Keratinocyte (primary cell): ENCODE measurements at regions not wholly inside any gene's neighbourhood (a gene's known extent, or its start where the extent isn't known, plus 50 kb on each side); places are given as distances from the start of the nearest gene placed in this dataset.

Experiments used
- EZH2 ChIP-seq: IDR thresholded peaks from one replicate; pipeline ENCODE4 v1.6.1; 2012; ENCODE audit warnings: inconsistent platforms, mild to moderate bottlenecking, low read length, moderate library complexity
- TF ChIP-seq, protein P1 (sequence below), 3 experiments: IDR thresholded peaks in 1 of 3; conservative IDR thresholded peaks in 1 of 3; optimal IDR thresholded peaks in 1 of 3; 2 replicates in 2 of 3; 3 replicates in 1 of 3; pipeline versions ENCODE3 to v1.5.1; 2011; ENCODE audit warnings: low read length in 3 of 3, mild to moderate bottlenecking in 3 of 3, moderate library complexity in 2 of 3, control low read depth in 1 of 3, inconsistent platforms in 1 of 3; ENCODE audit not compliant: insufficient read depth in 2 of 3; ENCODE audit errors: extremely low read depth in 1 of 3

DNA sequence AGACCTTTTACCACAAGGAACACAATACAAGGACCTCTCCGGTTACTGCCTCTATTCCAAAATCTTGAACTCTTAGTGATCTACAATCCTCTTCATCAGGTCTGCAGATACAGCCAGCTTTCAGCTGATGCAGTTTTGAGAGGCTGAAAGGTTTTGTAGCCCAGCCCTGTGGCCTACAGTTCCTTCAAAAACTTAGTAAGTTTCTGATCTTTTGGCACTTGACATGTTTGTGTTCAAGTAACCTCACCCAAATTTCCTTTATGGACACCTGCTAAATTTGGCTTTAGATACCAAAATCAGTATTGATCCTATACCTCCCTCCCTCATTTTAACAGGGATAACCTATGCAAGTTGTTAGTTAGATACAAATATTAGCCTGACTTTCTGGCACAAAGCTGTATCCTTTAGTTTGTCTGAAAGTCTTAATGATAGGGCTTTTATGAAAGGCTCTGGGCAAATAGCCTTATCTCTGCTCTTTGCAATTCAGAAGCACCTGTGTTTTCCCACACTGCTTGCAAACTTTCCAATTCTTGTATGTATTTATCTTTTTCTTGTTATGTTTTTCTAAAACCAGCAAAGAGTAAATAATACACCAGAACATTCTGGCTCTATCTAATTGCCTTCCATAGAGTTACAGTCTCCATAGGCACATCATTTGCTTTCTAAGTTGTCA is 650.5 kb upstream of the KLHL29 start:
- TF ChIP-seq, protein P1, sequence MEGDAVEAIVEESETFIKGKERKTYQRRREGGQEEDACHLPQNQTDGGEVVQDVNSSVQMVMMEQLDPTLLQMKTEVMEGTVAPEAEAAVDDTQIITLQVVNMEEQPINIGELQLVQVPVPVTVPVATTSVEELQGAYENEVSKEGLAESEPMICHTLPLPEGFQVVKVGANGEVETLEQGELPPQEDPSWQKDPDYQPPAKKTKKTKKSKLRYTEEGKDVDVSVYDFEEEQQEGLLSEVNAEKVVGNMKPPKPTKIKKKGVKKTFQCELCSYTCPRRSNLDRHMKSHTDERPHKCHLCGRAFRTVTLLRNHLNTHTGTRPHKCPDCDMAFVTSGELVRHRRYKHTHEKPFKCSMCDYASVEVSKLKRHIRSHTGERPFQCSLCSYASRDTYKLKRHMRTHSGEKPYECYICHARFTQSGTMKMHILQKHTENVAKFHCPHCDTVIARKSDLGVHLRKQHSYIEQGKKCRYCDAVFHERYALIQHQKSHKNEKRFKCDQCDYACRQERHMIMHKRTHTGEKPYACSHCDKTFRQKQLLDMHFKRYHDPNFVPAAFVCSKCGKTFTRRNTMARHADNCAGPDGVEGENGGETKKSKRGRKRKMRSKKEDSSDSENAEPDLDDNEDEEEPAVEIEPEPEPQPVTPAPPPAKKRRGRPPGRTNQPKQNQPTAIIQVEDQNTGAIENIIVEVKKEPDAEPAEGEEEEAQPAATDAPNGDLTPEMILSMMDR (optimal IDR thresholded peaks at IDR 0.05 in 1 of 3, IDR thresholded peaks at IDR 0.05 in 1 of 3, conservative IDR thresholded peaks at IDR 0.05 in 1 of 3; ENCODE audit: extremely low read depth in 1 of 3, insufficient read depth in 2 of 3, low read length in 3 of 3) = no peak
- TF ChIP-seq EZH2 = no peak
